Stimulated activated CD8-positive, alpha-beta memory T cell treated with anti-CD3 and anti-CD28 coated beads, Interleukin-7, amount 100 ng/mL, for 1 hour (primary cell): ENCODE measurements at regions not wholly inside any gene's neighbourhood (a gene's known extent, or its start where the extent isn't known, plus 50 kb on each side); places are given as distances from the start of the nearest gene placed in this dataset.

Experiments
- DNase-seq, 2 donors: peaks; one replicate each; pipeline ENCODE4 v3.0.0-alpha.2; 2020; ENCODE audit warnings: low read depth in 2 of 2

- DNase-seq = no peak
Measured at GRCh38 chr15:96247621-96248305, 82.7 kb upstream of the NR2F2 start.

DNA sequence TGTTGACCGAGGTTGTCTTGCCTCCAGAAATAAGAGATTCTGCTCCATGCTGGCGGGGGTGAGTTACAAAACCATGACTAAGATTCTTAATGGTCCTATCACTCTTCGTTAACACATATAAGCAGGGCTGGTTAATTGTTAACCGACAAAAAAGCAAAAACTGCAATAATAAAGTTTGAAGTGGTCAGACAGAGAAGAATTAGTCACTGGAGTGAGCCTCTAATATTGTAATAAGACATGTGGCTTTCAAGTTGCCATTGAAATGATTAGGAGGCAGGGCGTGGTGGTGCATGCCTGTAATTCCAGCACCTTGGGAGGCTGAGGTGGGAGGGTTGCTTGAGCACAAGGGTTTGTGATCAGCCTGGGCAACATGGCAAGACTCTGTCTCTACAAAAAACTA is 78.4 kb upstream of the NR2F2 start:
- DNase-seq = no peak

- no peak for DNase-seq
Measured at GRCh38 chr15:96253006-96253747, 77.3 kb upstream of the NR2F2 start.

- no peak for DNase-seq
Measured at GRCh38 chr15:96254173-96254572, 76.3 kb upstream of the NR2F2 start.

- DNase-seq = no peak
Measured at GRCh38 chr15:96255599-96255998, 74.9 kb upstream of the NR2F2 start.

- no peak for DNase-seq
Measured at GRCh38 chr15:96261575-96262034, 68.9 kb upstream of the NR2F2 start.

- no peak for DNase-seq
Measured at GRCh38 chr15:96262097-96262496, 68.4 kb upstream of the NR2F2 start.

DNA sequence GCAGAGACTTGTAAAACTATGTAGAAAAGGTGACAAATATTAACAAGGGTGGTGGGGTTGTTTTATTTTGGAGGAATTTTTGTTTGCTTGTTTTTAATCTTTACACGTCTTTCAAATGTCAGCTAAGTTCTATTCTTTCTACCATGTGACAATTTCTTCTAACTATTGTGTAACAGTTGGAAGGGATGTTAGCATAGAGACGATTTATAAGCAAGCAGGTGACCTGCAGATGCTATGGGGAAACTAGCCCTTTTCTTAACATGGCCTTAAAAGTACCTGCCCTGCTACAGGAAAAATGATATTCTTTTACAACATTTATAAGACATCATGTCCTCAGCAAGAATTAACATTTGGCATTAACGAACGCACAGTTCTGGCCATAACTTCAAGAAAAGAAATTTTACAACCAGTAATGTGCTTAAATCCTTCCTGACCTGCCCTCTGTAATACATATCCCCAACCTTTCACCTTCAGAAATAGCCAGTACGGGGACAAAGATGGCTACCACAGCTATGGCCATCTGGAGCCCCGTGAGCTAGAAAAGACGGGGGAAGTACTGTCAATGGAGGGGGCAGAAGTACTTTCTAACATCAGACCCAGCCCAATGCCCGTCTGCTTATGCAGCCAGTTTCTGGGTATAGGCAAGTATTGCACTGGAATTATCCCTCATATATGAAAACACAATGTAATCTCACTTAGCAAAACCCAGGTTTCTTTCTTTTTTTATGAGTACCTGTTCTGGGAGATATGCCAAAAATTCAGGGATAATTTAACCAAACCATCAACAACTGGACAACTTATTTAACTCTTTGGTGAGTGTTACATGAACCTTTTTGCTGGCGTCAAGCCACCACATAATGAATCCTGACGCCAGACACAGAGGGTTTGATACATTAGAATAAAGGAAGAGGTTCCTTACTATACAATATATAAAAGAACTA is 67.7 kb upstream of the NR2F2 start:
- no peak for DNase-seq

DNA sequence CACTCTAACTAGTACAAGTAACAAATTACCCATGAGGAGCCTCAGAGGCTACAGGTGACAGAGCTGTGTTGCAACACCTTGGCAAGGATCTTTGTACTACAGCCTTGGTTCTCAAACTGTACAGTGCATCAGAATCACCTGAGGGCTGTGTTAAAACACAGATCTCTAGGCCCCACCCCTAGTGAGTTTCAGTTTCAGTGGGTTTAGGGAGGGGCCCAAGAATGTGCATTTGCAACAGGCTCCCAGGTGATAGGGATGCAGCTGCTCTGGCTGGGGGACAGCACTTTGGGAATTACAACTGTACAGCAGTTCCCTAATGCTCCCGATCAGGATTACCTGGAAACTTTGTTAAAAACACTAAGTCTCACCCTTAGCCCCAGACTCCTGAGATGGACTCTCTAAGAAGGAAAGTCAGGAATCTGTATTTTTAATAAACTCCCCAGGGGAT is 66.1 kb upstream of the NR2F2 start:
- no peak for DNase-seq

DNA sequence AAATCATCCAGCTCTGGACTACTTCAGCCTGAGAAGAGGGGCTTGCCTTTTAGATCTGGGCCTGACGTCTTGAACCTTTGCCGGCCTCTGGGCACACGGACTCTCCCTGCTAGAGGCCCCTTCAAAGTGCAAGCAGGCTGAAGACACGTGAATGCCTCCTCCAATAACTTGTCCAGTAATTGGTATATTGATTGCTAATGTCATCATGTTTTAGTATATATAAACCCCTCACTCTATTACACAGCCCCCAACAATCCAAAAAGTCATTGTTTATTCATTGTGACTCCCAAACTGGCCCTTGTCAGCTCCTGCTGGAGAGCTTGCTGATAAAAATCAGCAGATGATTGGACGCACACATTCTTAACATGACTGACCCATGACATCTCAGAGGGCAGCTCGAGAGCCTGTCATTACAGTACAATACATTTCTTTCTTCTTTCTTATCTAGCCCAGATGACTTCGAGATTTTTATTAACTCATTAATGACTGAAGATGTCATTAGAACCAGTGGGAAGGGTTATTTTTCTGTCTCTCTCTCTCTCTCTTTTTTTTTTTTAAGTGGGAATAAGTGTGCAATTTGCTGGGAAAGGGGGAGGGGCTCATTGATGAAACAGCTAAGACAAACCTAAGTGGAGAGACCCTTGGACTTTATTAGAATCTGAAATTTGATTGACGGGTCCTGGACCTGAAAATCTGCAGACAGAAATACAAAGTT is 65.5 kb upstream of the NR2F2 start:
- DNase-seq = no peak

DNA sequence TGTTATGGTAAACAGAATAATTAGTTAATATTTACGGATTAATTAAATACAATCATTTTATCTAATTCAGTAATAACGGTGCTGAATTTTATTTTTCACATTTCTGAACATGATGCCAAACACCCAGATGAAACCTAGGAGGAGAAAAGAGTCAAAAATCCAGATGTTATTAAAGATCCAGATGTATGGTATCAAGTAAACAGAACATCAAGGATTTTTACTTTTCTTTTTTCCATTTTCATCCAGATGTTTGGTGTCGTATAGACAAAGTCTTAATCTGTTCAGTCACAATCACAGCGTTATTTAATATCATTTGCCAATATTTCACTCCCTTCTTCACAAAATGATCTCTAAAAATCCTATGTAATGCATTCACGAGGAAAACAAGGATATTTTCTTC is 64.0 kb upstream of the NR2F2 start:
- no peak for DNase-seq

DNA sequence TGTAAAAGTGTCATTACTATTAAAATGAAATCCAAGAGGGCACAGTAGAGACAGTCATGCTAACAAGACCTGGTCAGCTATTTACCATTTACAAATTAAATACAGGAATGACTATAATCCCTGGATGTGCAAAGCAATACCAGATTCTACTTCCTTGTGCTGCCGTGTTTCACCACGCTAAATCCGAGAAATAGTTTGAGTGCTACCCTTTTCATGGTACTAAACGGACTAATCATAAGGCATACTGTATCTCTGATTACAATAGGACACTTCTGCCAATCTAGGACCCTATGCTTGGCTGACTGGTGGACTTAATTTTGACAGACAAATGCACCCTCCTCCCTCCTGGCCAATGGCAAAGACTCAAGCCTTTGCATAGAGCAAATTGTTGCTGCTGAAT is 63.0 kb upstream of the NR2F2 start:
- DNase-seq = no peak

DNA sequence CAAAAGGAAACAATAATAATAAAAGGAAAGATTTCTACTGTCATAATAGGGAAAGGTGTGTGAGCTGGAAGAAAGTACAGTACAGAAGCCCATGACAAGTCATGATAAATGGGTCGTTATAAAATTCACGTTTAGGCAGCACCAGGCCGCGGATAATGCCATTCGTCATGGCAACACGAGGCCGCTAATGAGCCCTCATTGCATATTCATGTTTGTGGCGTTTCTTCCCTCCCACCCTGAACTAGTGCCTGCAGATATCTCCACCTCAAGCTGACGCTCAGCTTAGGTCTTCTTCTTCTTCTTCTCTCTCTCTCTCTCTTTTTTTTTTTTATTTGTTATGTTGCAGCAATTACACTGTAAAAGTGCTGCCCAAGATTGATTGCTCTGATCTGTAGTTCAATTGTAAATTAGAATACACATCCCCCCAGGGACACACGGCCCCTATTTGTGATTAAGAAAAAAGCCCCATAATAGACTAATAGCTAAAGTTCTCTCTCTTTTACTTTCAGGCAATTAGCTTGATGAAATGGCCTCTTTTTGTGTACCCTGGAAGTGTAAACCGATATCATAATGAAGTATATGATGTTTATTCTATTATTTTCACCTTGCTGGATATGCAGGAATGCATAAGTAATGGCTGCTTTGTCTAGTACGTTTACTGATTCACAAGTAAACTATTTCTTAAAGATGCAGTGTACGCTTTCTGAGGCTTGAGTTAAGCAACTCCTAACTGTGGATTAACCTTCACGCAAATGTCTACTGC is 61.9 kb upstream of the NR2F2 start:
- DNase-seq = no peak

DNA sequence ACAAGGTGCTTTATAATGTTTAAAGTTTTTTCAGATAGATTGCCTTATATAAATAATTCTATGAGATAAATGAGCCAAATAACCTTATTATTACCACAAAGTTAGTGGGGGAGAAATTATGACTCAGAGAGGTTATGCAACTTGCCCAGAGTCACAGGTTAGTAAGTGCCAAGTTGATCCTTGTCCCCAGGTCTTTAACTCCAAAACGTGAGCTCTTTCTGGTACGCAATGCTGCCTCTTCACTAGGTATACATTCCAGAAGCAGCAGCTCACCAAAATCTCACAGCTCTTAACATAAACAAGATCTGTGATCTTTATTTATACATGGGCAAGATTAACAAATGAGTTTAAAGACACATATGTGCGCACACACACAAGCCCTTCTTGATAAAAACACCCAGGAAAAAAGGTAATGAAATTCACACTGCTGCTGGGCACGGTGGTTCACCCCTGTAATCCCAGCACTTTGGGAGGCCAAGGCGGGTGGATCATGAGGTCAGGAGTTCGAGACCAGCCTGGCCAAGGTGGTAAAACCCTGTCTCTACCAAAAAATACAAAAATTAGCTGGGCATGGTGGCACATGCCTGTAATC is 59.8 kb upstream of the NR2F2 start:
- DNase-seq = no peak

DNA sequence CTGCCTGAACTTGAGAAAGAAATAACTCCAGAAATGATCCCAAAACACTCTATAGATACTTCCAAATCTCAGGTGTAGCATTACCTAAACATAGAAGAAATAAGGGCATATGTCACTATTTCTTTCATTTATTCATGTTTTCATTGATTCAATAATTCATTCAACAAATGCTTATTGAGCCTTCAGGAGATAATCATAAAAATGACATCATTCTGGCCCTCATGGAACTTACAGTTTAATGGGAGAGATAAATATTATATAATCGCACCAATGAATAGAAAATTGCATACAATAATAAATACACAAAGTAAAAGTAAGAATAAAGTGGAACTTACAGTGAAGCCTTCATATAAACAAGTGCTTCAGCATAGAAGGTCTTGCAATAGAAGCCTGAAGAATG is 58.1 kb upstream of the NR2F2 start:
- no peak for DNase-seq

DNA sequence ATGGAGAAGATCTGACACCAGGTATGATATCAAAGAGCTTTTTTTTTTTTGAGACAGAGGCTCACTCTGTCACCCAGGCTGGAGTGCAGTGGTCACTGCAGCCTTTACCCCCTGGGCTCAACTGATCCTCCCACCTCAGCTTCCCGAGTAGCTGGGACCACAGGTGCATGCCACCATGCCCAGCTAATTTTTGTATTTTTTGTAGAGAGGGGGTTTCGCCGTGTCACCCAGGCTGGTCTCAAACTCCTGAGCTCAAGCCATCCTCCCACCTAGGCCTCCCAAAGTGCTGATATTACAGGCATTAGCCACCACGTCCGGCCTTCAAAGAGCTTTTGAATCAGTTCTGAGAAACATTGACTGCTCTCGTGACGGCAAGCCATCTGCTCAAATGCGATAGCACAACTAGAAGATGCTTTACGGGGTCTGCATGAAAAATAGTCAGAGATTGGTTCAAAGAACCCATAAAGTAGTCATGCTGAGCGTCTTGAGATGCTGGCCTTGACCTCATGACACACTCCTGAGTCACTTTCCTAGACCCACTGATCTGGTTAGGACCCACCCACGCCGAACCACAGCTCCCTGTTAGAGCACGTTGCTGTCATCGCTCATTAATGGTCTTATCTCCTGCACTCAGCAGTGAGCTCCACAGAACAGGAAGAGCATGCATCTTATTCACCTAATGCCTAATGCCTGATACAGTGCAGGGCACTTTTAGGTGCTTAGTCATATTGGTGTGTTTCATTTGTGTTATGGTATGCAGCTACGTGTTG is 57.0 kb upstream of the NR2F2 start:
- no peak for DNase-seq

DNA sequence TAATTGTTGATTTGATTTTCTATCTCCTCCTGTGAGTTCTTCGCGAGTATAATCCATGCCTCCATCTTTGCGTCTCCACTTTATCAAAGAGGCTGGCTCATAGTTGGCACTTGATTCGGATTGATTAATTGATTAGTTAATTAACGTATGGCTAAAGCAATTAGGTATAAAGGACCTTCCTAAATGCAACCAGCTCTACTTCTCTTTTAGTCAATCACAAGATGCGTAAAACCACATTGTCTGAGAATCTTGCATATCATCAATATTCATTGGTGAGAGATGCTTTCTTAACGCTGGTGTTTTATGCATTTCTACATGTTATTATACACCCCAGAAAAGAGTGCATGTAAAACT is 56.4 kb upstream of the NR2F2 start:
- no peak for DNase-seq

DNA sequence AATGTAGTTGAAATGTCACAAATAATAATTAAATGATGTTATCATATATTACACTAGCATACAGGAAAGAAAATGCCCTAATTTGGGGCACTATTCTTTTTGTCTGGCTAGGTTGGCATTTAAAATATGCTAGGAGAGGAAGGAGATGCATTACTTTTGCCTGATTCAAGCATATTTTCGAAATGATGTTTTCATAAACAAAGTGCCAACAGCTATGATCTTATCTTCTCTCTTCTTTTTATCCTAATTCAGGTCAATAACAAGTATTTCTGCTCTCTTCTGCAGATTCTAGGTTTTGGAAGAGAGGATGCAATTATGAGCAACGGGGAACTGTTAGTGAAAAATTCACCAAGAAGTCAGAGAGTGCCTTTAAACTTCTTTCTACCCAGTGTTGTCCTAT is 55.8 kb upstream of the NR2F2 start:
- no peak for DNase-seq

GRCh38 chr15:96276438-96277210 is 53.9 kb upstream of the NR2F2 start:
- DNase-seq = no peak
